Gastroesophageal sphincter (tissue), 3 donors: ENCODE measurements at regions not wholly inside any gene's neighbourhood (a gene's known extent, or its start where the extent isn't known, plus 50 kb on each side); places are given as distances from the start of the nearest gene placed in this dataset.
"Not testable (repeated sequence)": the region's sequence is repeated elsewhere in the genome, so short reads cannot be mapped to it uniquely, and the experiment has no call there.

Experiments
- CTCF ChIP-seq, 4 experiments: fragments of 200-600 bp in 2 of 4; fragments of 450-650 bp in 2 of 4; sonication (generic) in 1 of 4; IDR thresholded peaks; one replicate each; pipeline ENCODE4 v1.5.1; 2017 to 2019; ENCODE audit warnings: antibody characterized with exemption in 4 of 4, mild to moderate bottlenecking in 2 of 4, moderate library complexity in 2 of 4
- EP300 ChIP-seq: sonication (generic); formaldehyde crosslinking; IDR thresholded peaks from one replicate; pipeline ENCODE4 v1.6.1; 2017; ENCODE audit warnings: antibody characterized with exemption, mild to moderate bottlenecking
- POLR2A ChIP-seq, 2 donors: fragments of 450-650 bp; IDR thresholded peaks; one replicate each; pipeline ENCODE4 v1.6.1; 2017; ENCODE audit warnings: antibody characterized with exemption in 2 of 2, mild to moderate bottlenecking in 2 of 2, moderate library complexity in 1 of 2
- POLR2AphosphoS5 ChIP-seq: sonication (generic); formaldehyde crosslinking; IDR thresholded peaks from one replicate; pipeline ENCODE4 v1.6.1; 2017; ENCODE audit warnings: antibody characterized with exemption

DNA sequence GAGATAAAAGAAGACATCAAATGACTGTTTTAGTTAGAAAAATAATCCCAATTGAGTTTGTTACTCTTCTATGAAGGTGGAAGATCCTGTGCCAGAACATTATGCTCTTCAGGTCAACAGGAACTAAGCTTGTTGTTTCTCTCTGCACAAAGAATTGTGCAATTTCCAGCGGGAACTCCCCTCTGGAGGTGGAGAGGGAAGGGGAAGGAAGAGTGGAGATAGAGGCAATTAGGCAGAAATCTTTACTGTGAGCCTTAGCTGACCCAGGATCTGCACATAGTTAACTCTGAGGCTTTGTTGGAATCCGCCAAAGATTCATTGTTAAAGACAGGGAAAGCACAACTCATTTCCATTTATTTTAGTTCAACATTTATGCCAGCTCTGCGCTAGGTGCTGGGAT lies 77.3 kb downstream of the SRGAP2 start:
- not testable (repeated sequence) for TF ChIP-seq CTCF (IDR thresholded peaks at IDR 0.05); POLR2A (IDR thresholded peaks at IDR 0.05); POLR2AphosphoS5; EP300
